ENCODE measurements at regions not wholly inside any gene's neighbourhood (a gene's known extent, or its start where the extent isn't known, plus 50 kb on each side); places are given as distances from the start of the nearest gene placed in this dataset.

GRCh38 chr7:54397836-54398612, 144.2 kb upstream of the VSTM2A start:
- intact Hi-C loops (cut with micrococcal nuclease) (no loop called here), dilution Hi-C loops (cut with MboI; ENCODE audit: extremely low pct_ligation_motif_present, low sequenced_read_pairs) (no loop called here)
- H3K4me2 ChIP-seq (ENCODE audit: insufficient read depth, low read length), result no peak overlapping the region
- no peak overlapping the region for H3K27ac ChIP-seq (ENCODE audit: insufficient read depth, low read depth, low read length)
- no peaks in the 10 kb centered on the region for H3K9me1 ChIP-seq (replicated peaks; ENCODE audit: control insufficient read depth, extremely low read depth, insufficient read depth, low read length)
- H3K4me1 ChIP-seq (ENCODE audit: control insufficient read depth, extremely low read depth, insufficient read depth, low read length), result no peaks in the 10 kb centered on the region
- H3K9ac ChIP-seq (replicated peaks; ENCODE audit: extremely low read depth, insufficient read depth, low read length), result no peak overlapping the region
- BruUV-seq (replicated peaks), result no TSS peak
- TF ChIP-seq CTCF (IDR thresholded peaks at IDR 0.05; ENCODE audit: extremely low read depth in 1 of 2, insufficient read depth in 1 of 2, low read depth in 1 of 2, low read length in 2 of 2), result no peak
- TF ChIP-seq EZH2 (IDR thresholded peaks at IDR 0.05; ENCODE audit: borderline replicate concordance, low read depth, low read length, severe bottlenecking), result no peak
- TF ChIP-seq, protein P1, sequence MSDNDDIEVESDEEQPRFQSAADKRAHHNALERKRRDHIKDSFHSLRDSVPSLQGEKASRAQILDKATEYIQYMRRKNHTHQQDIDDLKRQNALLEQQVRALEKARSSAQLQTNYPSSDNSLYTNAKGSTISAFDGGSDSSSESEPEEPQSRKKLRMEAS (IDR thresholded peaks at IDR 0.05; ENCODE audit: insufficient read depth, insufficient read length), result no peak
- TF ChIP-seq POLR2AphosphoS5 (IDR thresholded peaks at IDR 0.05; ENCODE audit: insufficient read depth, low read depth, low read length), result no peak
- TF ChIP-seq GATA2 (IDR thresholded peaks at IDR 0.05; ENCODE audit: insufficient read depth, insufficient read length, low read depth, low read length), result no peak
- TF ChIP-seq JUN (IDR thresholded peaks at IDR 0.05; ENCODE audit: borderline replicate concordance, insufficient read depth, insufficient read length, low read depth), result no peak
- no peak for TF ChIP-seq FOS (IDR thresholded peaks at IDR 0.05; ENCODE audit: borderline replicate concordance, insufficient read depth, low read length)
- TF ChIP-seq POLR2A (IDR thresholded peaks at IDR 0.05; ENCODE audit: low read depth, low read length), result no peak
- TF ChIP-seq MYC (IDR thresholded peaks at IDR 0.05; ENCODE audit: low read depth, low read length), result no peak
- no peak overlapping the region for H2AFZ ChIP-seq (ENCODE audit: low read depth, low read length)
- POLR2A ChIA-PET, result no interaction called here
- H4K20me1 ChIP-seq (replicated peaks; ENCODE audit: control insufficient read depth, extremely low read depth, insufficient read depth, low read length), result no peaks in the 10 kb centered on the region
- FAIRE-seq, result no peak
- no peaks in the 10 kb centered on the region for H3K36me3 ChIP-seq (ENCODE audit: control insufficient read depth in 2 of 2, extremely low read depth in 1 of 2, insufficient read depth in 2 of 2, low read length in 2 of 2)
- CTCF ChIA-PET, result no interaction called here
- no peak for DNase-seq (ENCODE audit: low read depth, low spot score)
- no peaks in the 10 kb centered on the region for H3K27me3 ChIP-seq (ENCODE audit: control insufficient read depth in 2 of 2, insufficient read depth in 2 of 2, low read length in 2 of 2)
- H3K9me3 ChIP-seq (replicated peaks; ENCODE audit: control insufficient read depth, insufficient read depth, low read length), result no peaks in the 10 kb centered on the region
- H3K79me2 ChIP-seq (ENCODE audit: control insufficient read depth, insufficient read depth, low read length), result no peaks in the 10 kb centered on the region
- H3K4me3 ChIP-seq (replicated peaks in 1 of 3; ENCODE audit: insufficient read depth in 1 of 3, low read depth in 1 of 3, low read length in 3 of 3), result no peak overlapping the region

All from endothelial cell of umbilical vein (primary cell).